NCI-H748 (cell line): ENCODE measurements at regions not wholly inside any gene's neighbourhood (a gene's known extent, or its start where the extent isn't known, plus 50 kb on each side); places are given as distances from the start of the nearest gene placed in this dataset.
A peak's percentile ranks its signal among the peaks of the same experiment; 100 is the strongest.

ENCODE experiments used
- DNase-seq: peaks from one replicate; lab custom pipeline; 2025; ENCODE audit not compliant: unreplicated experiment; lab: John Stamatoyannopoulos, UW

- DNase-seq = peak; percentile 28
Measured at GRCh38 chr6:26305641-26305969, 59.4 kb upstream of the BTN3A2 start.

GRCh38 chr6:26306232-26306631 is 58.8 kb upstream of the BTN3A2 start:
- no peak for DNase-seq

- DNase-seq = no peak
Measured at GRCh38 chr6:26307850-26308249, 57.1 kb upstream of the BTN3A2 start.

GRCh38 chr6:26309731-26310142 is 55.3 kb upstream of the BTN3A2 start:
- DNase-seq = no peak

- peak; percentile 67 for DNase-seq
Measured at GRCh38 chr6:26311012-26311384, 54.0 kb upstream of the BTN3A2 start.

- DNase-seq = peak; percentile 86
Measured at GRCh38 chr6:26311385-26312095, 53.5 kb upstream of the BTN3A2 start.

GRCh38 chr6:26312096-26312463 is 52.9 kb upstream of the BTN3A2 start:
- peak; percentile 64 for DNase-seq

GRCh38 chr6:26312501-26313397 is 52.2 kb upstream of the BTN3A2 start:
- peak; percentile 91 for DNase-seq
